A673 (cell line): ENCODE measurements at regions not wholly inside any gene's neighbourhood (a gene's known extent, or its start where the extent isn't known, plus 50 kb on each side); places are given as distances from the start of the nearest gene placed in this dataset.

Experiments
- CTCF ChIP-seq: fragments of 300-800, 200-600 bp; sonication (generic); conservative IDR thresholded peaks from 2 replicates; pipeline ENCODE4 v1.5.1; 2017; ENCODE audit warnings: low read depth, mild to moderate bottlenecking, antibody characterized with exemption, low read length, moderate library complexity, mixed read lengths
- EZH2 ChIP-seq: fragments of 200-600 bp; sonication (generic); IDR thresholded peaks from 2 replicates; pipeline ENCODE4 v1.6.1; 2017; ENCODE audit warnings: borderline replicate concordance, low read depth, mild to moderate bottlenecking, mixed read lengths, antibody characterized with exemption, low read length; ENCODE audit not compliant: poor library complexity, severe bottlenecking

DNA sequence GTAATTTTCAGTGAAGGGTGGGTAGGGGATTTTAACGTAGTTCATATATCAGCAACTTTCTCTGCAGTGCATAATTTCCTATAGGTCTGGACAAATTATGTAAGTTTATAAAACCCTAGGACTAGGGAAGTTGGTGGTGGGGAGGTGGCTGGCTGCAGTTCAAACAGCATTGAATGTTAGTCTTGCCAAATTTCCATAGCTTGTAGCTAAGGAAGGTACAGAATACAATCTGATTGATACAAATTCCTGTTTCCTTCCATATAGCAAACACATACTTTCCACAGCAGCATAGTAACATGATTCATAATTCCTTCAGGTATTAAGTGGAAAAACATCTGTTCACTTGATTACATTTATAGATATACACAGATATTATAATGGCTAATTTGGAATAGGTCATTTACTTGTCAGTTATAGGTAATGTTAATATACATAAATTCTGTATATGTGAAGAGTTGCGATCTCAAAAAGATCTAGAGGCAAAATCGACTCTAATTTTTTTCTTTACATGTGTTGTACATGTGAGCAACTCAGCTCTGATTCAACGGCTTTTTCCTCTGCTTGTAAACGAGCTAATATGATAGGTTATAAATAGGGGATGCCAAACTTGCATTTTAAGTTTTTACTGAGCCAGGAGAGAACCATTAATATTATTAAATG lies 233.4 kb upstream of the CSNK1A1L start:
- TF ChIP-seq CTCF (no peak), EZH2 (no peak)
